WI38 (cell line): ENCODE measurements at regions not wholly inside any gene's neighbourhood (a gene's known extent, or its start where the extent isn't known, plus 50 kb on each side); places are given as distances from the start of the nearest gene placed in this dataset.

Experiments used
- H3K4me3 ChIP-seq: 2 replicates; pipeline ENCODE4 v1.5.1; 2011; ENCODE audit warnings: low read depth, mild to moderate bottlenecking, control low read depth, low read length
- CTCF ChIP-seq: IDR thresholded peaks from 2 replicates; pipeline ENCODE4 v1.5.1; 2012; ENCODE audit warnings: low read depth, mild to moderate bottlenecking, control low read depth, low read length

DNA sequence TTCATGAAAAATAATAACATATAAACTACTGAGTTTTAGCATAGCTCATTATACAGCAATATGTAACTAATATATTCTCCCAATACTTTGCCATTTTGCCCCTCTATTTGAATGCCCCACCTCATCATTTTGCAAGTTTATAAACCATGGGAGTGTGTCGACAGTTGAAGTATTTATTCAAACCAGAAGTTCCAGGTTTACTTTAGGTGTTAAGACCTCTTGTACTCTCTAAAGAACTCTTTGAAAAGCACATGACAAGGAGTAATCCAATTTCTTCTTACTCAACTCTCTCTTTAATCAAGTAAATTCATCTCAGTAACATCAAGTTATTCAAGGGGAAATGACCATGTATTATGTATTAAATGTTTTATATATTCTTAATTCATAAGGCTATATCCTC lies 240.7 kb downstream of the COX18 start:
- no peak for TF ChIP-seq CTCF
- no peak overlapping the region for H3K4me3 ChIP-seq

DNA sequence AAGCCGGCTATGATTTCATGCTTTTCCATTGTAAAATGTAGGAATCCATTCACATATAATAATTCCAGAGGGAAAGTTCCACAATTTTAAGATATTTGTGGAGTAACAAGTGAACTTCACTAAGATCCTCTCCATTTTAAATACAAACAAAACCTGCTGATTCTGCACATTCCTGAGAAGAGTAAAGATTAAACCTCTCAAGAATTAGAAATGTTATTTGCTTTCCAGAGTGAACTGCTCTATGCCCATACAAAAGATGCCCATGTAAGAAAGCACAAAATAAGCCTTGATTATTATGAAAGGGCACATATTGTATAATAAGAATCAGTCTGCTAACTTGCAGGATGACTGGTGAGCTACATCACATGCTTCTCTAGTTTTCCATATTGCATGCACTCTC lies 241.5 kb downstream of the COX18 start:
- no peak for TF ChIP-seq CTCF
- H3K4me3 ChIP-seq: no peak overlapping the region

GRCh38 chr4:72820107-72820506 lies 249.4 kb downstream of the COX18 start:
- H3K4me3 ChIP-seq: no peak overlapping the region
- TF ChIP-seq CTCF: no peak

DNA sequence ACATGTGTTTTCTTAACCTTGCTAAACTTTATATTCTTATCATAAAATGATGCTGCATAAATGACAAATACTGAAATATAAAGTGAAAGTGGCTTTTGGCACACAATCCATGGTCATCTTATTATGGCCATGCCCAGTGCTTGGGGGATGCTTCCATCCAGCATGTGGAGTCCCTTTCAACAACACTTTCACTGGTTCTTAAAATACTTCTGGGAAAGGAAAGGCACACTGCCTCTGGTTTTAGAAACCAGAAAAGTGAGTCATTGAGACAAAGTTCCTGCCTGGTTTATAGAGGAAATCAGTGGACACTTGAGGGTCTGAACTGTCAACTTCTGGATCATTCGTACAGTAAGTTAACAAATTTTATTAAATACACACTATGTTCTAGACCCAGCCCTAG lies 248.0 kb upstream of the ADAMTS3 start:
- TF ChIP-seq CTCF: no peak
- no peak overlapping the region for H3K4me3 ChIP-seq

- H3K4me3 ChIP-seq: no peak overlapping the region
- TF ChIP-seq CTCF: no peak
Observed at GRCh38 chr4:72814241-72814640, 245.2 kb upstream of the ADAMTS3 start.

GRCh38 chr4:72809208-72809607 lies 240.2 kb upstream of the ADAMTS3 start:
- no peak overlapping the region for H3K4me3 ChIP-seq
- no peak for TF ChIP-seq CTCF

DNA sequence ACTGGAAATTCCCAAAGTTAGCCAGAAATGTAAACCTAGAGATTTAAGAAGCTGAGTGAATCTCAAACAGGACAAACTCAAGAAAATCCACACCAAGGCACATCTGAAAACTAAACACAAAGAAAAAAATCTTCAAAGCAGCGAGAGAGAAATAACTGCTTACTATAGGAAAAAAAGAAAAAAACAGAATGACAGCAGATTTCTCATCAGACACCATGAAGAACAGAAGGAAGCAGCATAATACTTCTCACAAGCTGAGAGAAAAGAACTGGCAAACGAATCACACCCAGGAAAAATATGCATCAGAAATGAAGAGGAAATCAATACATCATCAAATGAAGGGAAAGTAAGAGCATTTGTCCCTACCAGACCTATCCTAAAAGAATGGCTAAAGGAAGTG lies 236.3 kb upstream of the ADAMTS3 start:
- TF ChIP-seq CTCF: no peak

DNA sequence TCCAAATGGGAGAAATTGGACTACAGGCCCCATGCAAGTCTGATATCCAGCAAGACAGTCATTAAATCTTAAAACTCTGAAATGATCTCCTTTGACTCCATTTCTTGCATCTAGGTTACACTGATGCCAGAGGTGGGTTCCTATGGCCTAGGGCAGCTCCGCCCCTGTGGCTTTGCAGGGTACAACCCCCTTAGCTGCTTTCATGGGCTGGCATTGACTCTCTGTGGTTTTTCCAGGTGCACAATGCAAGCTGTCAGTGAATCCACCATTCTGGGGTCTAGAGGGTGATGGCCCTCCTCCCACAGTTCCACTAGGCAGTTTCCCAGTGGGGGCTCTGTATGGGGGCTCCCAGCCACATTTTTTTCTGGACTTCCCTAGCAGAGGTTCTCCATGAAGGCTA lies 228.5 kb upstream of the ADAMTS3 start:
- H3K4me3 ChIP-seq: no peak overlapping the region
- no peak for TF ChIP-seq CTCF

More for the DNA sequence above, 236.3 kb upstream of the ADAMTS3 start:
- no peak overlapping the region for H3K4me3 ChIP-seq
